ENCODE measurements at regions not wholly inside any gene's neighbourhood (a gene's known extent, or its start where the extent isn't known, plus 50 kb on each side); places are given as distances from the start of the nearest gene placed in this dataset.
A peak's percentile ranks its signal among the peaks of the same experiment; 100 is the strongest.

DNA sequence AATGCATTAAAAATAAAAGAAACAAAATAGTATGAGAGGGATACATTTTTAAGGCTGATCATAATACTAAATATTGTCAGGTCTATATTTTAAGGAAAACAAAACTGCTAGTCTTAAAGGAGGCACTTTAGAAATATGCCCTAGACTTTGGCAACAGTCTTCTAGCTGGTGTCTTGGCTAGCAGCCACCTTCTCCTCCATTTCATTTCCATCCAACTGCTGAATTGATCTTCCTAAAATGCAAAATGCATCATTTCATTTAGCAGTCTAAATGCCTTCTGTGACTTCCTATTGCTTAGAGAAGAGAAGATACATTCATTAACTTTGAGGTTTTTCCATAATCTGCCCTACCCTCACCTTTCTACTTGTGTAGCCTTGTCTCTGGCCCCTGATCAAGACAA, 1404.1 kb downstream of the CDH11 start:
- DNase-seq, result no peak
- no peak overlapping the region for H3K4me3 ChIP-seq (ENCODE audit: low read depth, low read length)
- TF ChIP-seq, protein P1, sequence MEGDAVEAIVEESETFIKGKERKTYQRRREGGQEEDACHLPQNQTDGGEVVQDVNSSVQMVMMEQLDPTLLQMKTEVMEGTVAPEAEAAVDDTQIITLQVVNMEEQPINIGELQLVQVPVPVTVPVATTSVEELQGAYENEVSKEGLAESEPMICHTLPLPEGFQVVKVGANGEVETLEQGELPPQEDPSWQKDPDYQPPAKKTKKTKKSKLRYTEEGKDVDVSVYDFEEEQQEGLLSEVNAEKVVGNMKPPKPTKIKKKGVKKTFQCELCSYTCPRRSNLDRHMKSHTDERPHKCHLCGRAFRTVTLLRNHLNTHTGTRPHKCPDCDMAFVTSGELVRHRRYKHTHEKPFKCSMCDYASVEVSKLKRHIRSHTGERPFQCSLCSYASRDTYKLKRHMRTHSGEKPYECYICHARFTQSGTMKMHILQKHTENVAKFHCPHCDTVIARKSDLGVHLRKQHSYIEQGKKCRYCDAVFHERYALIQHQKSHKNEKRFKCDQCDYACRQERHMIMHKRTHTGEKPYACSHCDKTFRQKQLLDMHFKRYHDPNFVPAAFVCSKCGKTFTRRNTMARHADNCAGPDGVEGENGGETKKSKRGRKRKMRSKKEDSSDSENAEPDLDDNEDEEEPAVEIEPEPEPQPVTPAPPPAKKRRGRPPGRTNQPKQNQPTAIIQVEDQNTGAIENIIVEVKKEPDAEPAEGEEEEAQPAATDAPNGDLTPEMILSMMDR (IDR thresholded peaks at IDR 0.05; ENCODE audit: low read depth, low read length), result no peak

DNA sequence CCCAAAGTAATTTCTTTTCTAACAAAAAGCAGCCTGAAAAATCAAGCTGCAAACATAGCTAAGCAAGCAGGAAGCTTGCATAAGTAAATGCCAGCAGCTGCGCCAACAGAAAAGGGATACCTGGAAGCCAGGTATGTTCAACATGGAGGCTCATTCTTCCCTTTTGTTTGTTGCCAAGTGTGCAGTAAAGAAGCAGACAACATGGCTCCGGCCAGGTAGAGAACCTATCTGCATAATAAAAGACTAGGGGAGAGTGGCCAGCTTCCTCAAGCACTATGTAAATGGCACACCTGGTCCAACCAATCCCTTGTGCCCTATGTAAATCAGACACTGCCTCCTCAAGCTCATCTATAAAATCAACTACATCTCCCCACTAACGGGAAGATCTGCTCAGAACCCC, 1407.0 kb downstream of the CDH11 start:
- no peak overlapping the region for H3K4me3 ChIP-seq (ENCODE audit: low read depth, low read length)
- TF ChIP-seq, protein P1 (IDR thresholded peaks at IDR 0.05; ENCODE audit: low read depth, low read length), result no peak
- no peaks in the 10 kb centered on the region for H3K36me3 ChIP-seq
- no peaks in the 10 kb centered on the region for H3K4me1 ChIP-seq
- H3K9me3 ChIP-seq, result no peaks in the 10 kb centered on the region
- no peak for DNase-seq
- H3K27me3 ChIP-seq, result no peaks in the 10 kb centered on the region

More for the DNA sequence above, 1404.1 kb downstream of the CDH11 start:
- no peaks in the 10 kb centered on the region for H3K36me3 ChIP-seq
- no peaks in the 10 kb centered on the region for H3K4me1 ChIP-seq
- no peaks in the 10 kb centered on the region for H3K9me3 ChIP-seq
- H3K27me3 ChIP-seq, result no peaks in the 10 kb centered on the region

DNA sequence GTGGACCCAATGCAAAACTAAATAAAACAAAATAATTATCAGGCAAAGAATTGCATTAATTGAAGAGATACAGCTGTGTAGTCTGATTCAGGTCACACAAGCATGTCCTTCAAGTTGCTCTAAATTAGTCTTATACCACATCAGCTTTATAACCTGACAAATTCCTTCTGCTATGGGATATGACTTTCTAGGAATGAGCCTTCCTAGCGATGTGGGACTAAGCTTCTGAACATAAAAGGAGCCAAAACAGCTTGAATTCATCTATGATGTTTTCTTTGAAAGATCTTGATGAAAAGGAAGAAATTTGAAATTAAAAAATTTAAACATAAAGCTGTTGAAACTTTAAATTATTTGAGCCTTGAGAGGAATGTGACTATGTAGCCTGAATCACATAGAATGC, 1409.1 kb downstream of the CDH11 start:
- H3K9me3 ChIP-seq, result no peaks in the 10 kb centered on the region
- no peak for DNase-seq
- no peaks in the 10 kb centered on the region for H3K27me3 ChIP-seq
- no peaks in the 10 kb centered on the region for H3K4me1 ChIP-seq
- H3K36me3 ChIP-seq, result no peaks in the 10 kb centered on the region
- H3K4me3 ChIP-seq (ENCODE audit: low read depth, low read length), result no peak overlapping the region
- TF ChIP-seq, protein P1 (IDR thresholded peaks at IDR 0.05; ENCODE audit: low read depth, low read length), result no peak

DNA sequence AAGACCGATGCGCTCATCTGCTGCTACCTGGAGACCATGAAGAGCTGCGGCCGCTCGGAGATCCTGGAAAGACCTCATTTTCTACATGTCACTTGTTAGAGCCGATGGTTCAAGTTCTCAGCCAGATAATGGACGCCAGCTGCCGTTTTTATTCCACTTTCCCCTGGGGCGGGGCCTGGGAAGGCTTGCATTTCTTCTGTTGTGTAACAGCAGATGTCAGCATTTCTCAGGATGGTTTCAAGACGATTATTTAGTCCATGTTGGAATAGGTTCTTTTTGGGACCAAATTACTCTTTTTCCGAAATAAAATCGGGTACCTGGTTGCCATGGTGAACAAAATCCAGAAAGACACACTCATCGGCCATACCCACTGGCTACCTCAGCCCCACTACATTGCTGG, 1418.3 kb downstream of the CDH11 start:
- TF ChIP-seq, protein P1 (IDR thresholded peaks at IDR 0.05; ENCODE audit: low read depth, low read length), result no peak
- no peak overlapping the region for H3K4me3 ChIP-seq (ENCODE audit: low read depth, low read length)
- H3K27me3 ChIP-seq, result no peaks in the 10 kb centered on the region
- H3K9me3 ChIP-seq, result no peaks in the 10 kb centered on the region
- H3K36me3 ChIP-seq, result no peaks in the 10 kb centered on the region
- DNase-seq, result no peak
- no peaks in the 10 kb centered on the region for H3K4me1 ChIP-seq

DNA sequence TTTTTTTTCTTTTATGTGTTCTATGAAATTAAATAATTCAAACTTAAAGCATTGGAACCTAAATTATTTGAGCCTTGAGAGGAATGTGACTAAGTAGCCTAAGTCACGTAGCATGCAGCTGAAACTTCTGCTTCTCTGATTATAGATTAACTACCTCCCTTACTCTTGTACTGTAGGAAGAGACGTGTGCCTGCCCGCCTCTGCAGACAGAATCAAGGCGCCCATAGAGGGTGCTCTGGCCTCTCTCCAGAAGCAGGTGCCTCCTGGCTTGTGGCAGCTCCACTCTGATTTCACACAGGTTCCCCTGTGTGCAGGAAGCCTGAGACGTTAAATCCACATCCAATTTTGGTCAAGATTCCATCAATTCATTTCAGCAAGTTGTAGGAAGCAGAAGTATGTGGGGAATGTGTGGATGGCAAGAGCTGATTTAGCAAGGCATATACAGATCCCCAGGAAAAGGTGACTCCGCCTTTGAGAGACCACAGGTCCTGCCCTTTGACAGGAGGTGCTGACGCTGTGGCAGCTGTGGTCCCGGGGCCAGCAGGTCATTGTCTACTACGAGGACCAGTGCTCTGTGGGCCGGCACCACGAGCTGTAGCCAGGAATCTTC, 1418.8 kb downstream of the CDH11 start:
- Histone ChIP-seq H3K9me3 (no peaks in the 10 kb centered on the region), H3K27me3 (no peaks in the 10 kb centered on the region), H3K4me1 (no peaks in the 10 kb centered on the region), H3K4me3 (ENCODE audit: low read depth, low read length) (no peak overlapping the region), H3K36me3 (no peaks in the 10 kb centered on the region)
- TF ChIP-seq, protein P1 (IDR thresholded peaks at IDR 0.05; ENCODE audit: low read depth, low read length), result 0 out of 2 replicates have a peak, but pooled peaks have one; percentile 5
- no peak for DNase-seq

DNA sequence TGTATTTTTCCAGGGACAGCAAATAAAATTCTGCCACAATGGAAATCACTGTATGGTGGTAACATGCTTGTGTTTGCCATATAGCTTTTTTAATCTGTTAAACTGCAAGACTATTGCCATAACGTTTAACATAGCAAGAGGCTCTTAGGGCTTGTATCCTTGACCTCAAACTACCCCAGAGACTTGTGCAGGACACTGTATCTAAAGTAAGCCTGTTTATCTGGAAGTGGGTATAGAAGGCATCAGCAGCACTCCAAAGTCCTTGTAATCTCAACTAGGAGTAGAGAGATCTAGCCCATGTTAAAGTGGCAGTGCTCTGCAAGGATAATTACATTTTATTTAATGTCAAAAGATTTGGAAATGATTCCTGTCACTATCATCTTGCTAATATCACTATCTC, 1424.1 kb downstream of the CDH11 start:
- TF ChIP-seq, protein P1 (IDR thresholded peaks at IDR 0.05; ENCODE audit: low read depth, low read length), result no peak
- H3K9me3 ChIP-seq, result no peaks in the 10 kb centered on the region

More for the DNA sequence above, 1424.1 kb downstream of the CDH11 start:
- Histone ChIP-seq H3K36me3 (no peaks in the 10 kb centered on the region), H3K4me1 (no peaks in the 10 kb centered on the region), H3K4me3 (ENCODE audit: low read depth, low read length) (no peak overlapping the region), H3K27me3 (no peaks in the 10 kb centered on the region)
- DNase-seq, result no peak
